GM10266 (cell line): ENCODE measurements at regions not wholly inside any gene's neighbourhood (a gene's known extent, or its start where the extent isn't known, plus 50 kb on each side); places are given as distances from the start of the nearest gene placed in this dataset.
"Not testable (repeated sequence)": the region's sequence is repeated elsewhere in the genome, so short reads cannot be mapped to it uniquely, and the experiment has no call there.

ENCODE experiments used
- DNase-seq: peaks from one replicate; pipeline ENCODE4 v3.0.0; 2012; ENCODE audit errors: extremely low spot score
- CTCF ChIP-seq: IDR thresholded peaks from 2 replicates; pipeline ENCODE4 v1.5.1; 2012; ENCODE audit warnings: mild to moderate bottlenecking, low read depth; ENCODE audit not compliant: control insufficient read depth, insufficient read depth; ENCODE audit errors: missing control alignments

DNA sequence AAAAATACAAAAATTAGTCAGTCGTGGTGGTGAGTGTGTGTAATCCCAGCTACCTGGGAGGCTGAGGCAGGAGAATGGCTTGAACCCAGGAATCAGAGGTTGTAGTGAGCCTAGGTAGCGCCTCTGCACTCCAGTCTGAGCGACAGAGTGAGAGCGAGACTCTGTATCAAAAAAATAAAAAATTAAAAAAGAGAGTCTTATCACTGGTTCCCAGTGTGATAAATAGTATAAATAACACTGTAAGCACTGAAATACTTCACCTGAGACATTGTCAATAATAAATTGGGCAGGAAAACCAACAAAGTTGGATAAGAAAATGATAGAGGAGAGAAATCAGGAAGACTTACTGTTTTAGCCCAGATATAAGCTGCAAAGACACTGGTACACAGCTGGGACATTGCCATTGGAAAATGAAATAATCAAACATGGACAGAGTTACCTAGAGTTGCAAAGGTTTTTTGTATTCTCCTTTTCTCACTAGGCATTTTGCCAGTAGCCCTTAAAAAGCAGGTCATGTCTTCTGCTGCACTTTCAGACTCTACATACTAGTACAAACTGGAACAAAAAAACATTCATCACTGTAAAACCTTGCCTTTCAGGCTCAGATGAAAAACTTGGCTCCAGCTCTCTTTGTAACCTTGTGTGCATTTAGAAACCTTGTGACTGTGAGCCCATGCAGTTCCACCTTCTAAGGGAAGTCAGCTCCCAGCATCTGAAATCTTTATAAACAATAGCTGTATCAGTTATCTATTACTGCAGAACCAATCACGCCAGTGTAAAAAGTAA, 55.0 kb upstream of the PPP1R2C start:
- no peak for DNase-seq
- TF ChIP-seq CTCF: no peak

- DNase-seq: not testable (repeated sequence)
Measured at GRCh38 chrX:42833550-42833940, 55.6 kb upstream of the PPP1R2C start.

GRCh38 chrX:42837101-42837726, 59.3 kb upstream of the PPP1R2C start:
- TF ChIP-seq CTCF: no peak
- DNase-seq: no peak

GRCh38 chrX:42837747-42838146, 59.8 kb upstream of the PPP1R2C start:
- DNase-seq: no peak

GRCh38 chrX:42839632-42840031, 61.7 kb upstream of the PPP1R2C start:
- no peak for TF ChIP-seq CTCF
- DNase-seq: no peak

More at GRCh38 chrX:42837747-42838146, 59.8 kb upstream of the PPP1R2C start:
- no peak for TF ChIP-seq CTCF

DNA sequence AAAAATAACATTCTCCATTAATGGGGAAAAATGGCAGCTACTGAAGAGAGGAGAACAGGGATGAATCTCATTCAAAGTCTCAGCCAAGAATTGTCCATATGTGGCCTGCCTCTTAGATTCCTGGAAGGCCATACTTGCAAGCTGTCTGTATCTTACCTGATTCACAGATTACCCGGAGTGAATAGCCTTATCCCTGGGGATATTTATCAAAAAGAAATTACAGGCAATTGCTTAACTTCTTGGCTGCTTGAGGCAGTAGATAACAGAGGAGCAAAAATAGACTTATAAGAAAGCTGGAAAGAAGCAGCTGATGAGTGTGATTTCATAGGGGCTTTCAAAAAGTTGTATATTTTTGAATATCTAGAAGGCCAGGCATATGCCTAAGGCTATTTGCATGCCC, 68.8 kb upstream of the PPP1R2C start:
- DNase-seq: no peak
- no peak for TF ChIP-seq CTCF

- no peak for TF ChIP-seq CTCF
Measured at GRCh38 chrX:42855259-42855658, 77.3 kb upstream of the PPP1R2C start.

More at GRCh38 chrX:42855259-42855658, 77.3 kb upstream of the PPP1R2C start:
- DNase-seq: no peak
